ENCODE measurements at regions not wholly inside any gene's neighbourhood (a gene's known extent, or its start where the extent isn't known, plus 50 kb on each side); places are given as distances from the start of the nearest gene placed in this dataset.

- TF ChIP-seq CTCF (IDR thresholded peaks at IDR 0.05): no peak
- TF ChIP-seq POLR2AphosphoS5 (IDR thresholded peaks at IDR 0.05; ENCODE audit: insufficient read depth in 1 of 2, low read depth in 1 of 2): no peak
- no peak for TF ChIP-seq POLR2A (IDR thresholded peaks at IDR 0.05)
- H3K9me3 ChIP-seq: no peaks in the 10 kb centered on the region
- H3K4me1 ChIP-seq: no peaks in the 10 kb centered on the region
- intact Hi-C loops (cut with DNase I): no loop called here
- H3K27me3 ChIP-seq: no peaks in the 10 kb centered on the region
- H3K27ac ChIP-seq: no peak overlapping the region
- no peak for DNase-seq (ENCODE audit: extremely low spot score in 2 of 2)
- H3K4me3 ChIP-seq: no peak overlapping the region
- no peaks in the 10 kb centered on the region for H3K36me3 ChIP-seq
Measured at GRCh38 chr7:114784746-114785145, 137.1 kb upstream of the MDFIC start.

GRCh38 chr7:114785496-114785895, 136.4 kb upstream of the MDFIC start:
- H3K4me3 ChIP-seq: no peak overlapping the region
- no peak overlapping the region for H3K27ac ChIP-seq
- TF ChIP-seq POLR2A (IDR thresholded peaks at IDR 0.05) (no peak), CTCF (IDR thresholded peaks at IDR 0.05) (no peak), POLR2AphosphoS5 (IDR thresholded peaks at IDR 0.05; ENCODE audit: insufficient read depth in 1 of 2, low read depth in 1 of 2) (no peak)
- intact Hi-C loops (cut with DNase I): no loop called here
- H3K27me3 ChIP-seq: no peaks in the 10 kb centered on the region
- no peaks in the 10 kb centered on the region for H3K9me3 ChIP-seq
- DNase-seq (ENCODE audit: extremely low spot score in 2 of 2): no peak
- no peaks in the 10 kb centered on the region for H3K4me1 ChIP-seq
- no peaks in the 10 kb centered on the region for H3K36me3 ChIP-seq

GRCh38 chr7:114786455-114786854, 135.4 kb upstream of the MDFIC start:
- Histone ChIP-seq H3K27me3 (no peaks in the 10 kb centered on the region), H3K36me3 (no peaks in the 10 kb centered on the region), H3K4me1 (no peaks in the 10 kb centered on the region), H3K4me3 (no peak overlapping the region), H3K9me3 (no peaks in the 10 kb centered on the region), H3K27ac (no peak overlapping the region)
- no peak for TF ChIP-seq POLR2AphosphoS5 (IDR thresholded peaks at IDR 0.05; ENCODE audit: insufficient read depth in 1 of 2, low read depth in 1 of 2)
- no peak for TF ChIP-seq POLR2A (IDR thresholded peaks at IDR 0.05)
- TF ChIP-seq CTCF (IDR thresholded peaks at IDR 0.05): no peak
- no peak for DNase-seq (ENCODE audit: extremely low spot score in 2 of 2)
- intact Hi-C loops (cut with DNase I): no loop called here

GRCh38 chr7:114787556-114787955, 134.3 kb upstream of the MDFIC start:
- intact Hi-C loops (cut with DNase I): no loop called here
- no peaks in the 10 kb centered on the region for H3K27me3 ChIP-seq
- H3K4me3 ChIP-seq: no peak overlapping the region
- H3K36me3 ChIP-seq: no peaks in the 10 kb centered on the region
- H3K4me1 ChIP-seq: no peaks in the 10 kb centered on the region
- H3K9me3 ChIP-seq: no peaks in the 10 kb centered on the region
- no peak for DNase-seq (ENCODE audit: extremely low spot score in 2 of 2)
- TF ChIP-seq CTCF (IDR thresholded peaks at IDR 0.05) (no peak), POLR2AphosphoS5 (IDR thresholded peaks at IDR 0.05; ENCODE audit: insufficient read depth in 1 of 2, low read depth in 1 of 2) (no peak), POLR2A (IDR thresholded peaks at IDR 0.05) (no peak)
- no peak overlapping the region for H3K27ac ChIP-seq

- no peak overlapping the region for H3K4me3 ChIP-seq
- TF ChIP-seq POLR2AphosphoS5 (IDR thresholded peaks at IDR 0.05; ENCODE audit: insufficient read depth in 1 of 2, low read depth in 1 of 2) (no peak), POLR2A (IDR thresholded peaks at IDR 0.05) (no peak), CTCF (IDR thresholded peaks at IDR 0.05) (no peak)
- no peaks in the 10 kb centered on the region for H3K27me3 ChIP-seq
- H3K36me3 ChIP-seq: no peaks in the 10 kb centered on the region
- DNase-seq (ENCODE audit: extremely low spot score in 2 of 2): no peak
- intact Hi-C loops (cut with DNase I): no loop called here
- no peak overlapping the region for H3K27ac ChIP-seq
- H3K9me3 ChIP-seq: no peaks in the 10 kb centered on the region
- no peaks in the 10 kb centered on the region for H3K4me1 ChIP-seq
Measured at GRCh38 chr7:114788706-114789105, 133.2 kb upstream of the MDFIC start.

All from vagina (tissue), 2 donors.